NB4 (cell line): ENCODE measurements at regions not wholly inside any gene's neighbourhood (a gene's known extent, or its start where the extent isn't known, plus 50 kb on each side); places are given as distances from the start of the nearest gene placed in this dataset.

Source experiments
- DNase-seq: peaks from one replicate; pipeline ENCODE4 v3.0.0; 2010; ENCODE audit warnings: low read depth
- H3K4me3 ChIP-seq: one replicate; pipeline ENCODE4 v1.5.1; 2011; ENCODE audit warnings: mild to moderate bottlenecking, low read depth, low read length, moderate library complexity
- MYC ChIP-seq: IDR thresholded peaks from 2 replicates; pipeline ENCODE4 v1.6.1; 2011; ENCODE audit warnings: low read depth, low read length
- POLR2A ChIP-seq: IDR thresholded peaks from 2 replicates; pipeline ENCODE4 v1.6.1; 2011; ENCODE audit warnings: mild to moderate bottlenecking; ENCODE audit not compliant: insufficient read length; ENCODE audit errors: extremely low read depth
- TF ChIP-seq, protein P1 (sequence below): IDR thresholded peaks from 2 replicates; pipeline ENCODE4 v1.6.1; 2011; ENCODE audit warnings: low read depth, low read length
- TF ChIP-seq, protein P2 (sequence below): IDR thresholded peaks from one replicate; pipeline ENCODE4 v1.5.1; 2012; ENCODE audit warnings: low read depth, low read length

DNA sequence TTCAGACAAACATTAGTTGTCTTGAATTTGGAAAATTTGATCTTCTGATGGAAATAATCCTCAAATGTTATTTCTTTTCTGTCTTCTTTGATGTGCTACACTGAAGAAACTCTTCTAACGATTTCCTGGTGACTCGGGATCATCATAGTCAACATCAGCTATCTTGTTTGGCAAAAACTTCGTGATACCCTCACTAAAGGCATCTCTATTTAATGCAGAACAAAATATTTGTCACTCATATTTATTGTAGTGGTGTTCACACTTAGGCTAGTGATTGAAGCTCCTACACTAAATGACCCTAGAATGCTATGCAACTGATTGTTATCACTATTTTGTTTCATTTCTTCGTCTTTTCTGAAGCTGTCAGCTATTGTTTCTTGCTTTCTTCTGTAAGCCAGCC lies 334.7 kb upstream of the ZEB2 start:
- DNase-seq: no peak
- H3K4me3 ChIP-seq: no peak overlapping the region
- TF ChIP-seq, protein P1, sequence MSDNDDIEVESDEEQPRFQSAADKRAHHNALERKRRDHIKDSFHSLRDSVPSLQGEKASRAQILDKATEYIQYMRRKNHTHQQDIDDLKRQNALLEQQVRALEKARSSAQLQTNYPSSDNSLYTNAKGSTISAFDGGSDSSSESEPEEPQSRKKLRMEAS: no peak
- TF ChIP-seq, protein P2, sequence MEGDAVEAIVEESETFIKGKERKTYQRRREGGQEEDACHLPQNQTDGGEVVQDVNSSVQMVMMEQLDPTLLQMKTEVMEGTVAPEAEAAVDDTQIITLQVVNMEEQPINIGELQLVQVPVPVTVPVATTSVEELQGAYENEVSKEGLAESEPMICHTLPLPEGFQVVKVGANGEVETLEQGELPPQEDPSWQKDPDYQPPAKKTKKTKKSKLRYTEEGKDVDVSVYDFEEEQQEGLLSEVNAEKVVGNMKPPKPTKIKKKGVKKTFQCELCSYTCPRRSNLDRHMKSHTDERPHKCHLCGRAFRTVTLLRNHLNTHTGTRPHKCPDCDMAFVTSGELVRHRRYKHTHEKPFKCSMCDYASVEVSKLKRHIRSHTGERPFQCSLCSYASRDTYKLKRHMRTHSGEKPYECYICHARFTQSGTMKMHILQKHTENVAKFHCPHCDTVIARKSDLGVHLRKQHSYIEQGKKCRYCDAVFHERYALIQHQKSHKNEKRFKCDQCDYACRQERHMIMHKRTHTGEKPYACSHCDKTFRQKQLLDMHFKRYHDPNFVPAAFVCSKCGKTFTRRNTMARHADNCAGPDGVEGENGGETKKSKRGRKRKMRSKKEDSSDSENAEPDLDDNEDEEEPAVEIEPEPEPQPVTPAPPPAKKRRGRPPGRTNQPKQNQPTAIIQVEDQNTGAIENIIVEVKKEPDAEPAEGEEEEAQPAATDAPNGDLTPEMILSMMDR: no peak
- TF ChIP-seq MYC: no peak
- TF ChIP-seq POLR2A: no peak

DNA sequence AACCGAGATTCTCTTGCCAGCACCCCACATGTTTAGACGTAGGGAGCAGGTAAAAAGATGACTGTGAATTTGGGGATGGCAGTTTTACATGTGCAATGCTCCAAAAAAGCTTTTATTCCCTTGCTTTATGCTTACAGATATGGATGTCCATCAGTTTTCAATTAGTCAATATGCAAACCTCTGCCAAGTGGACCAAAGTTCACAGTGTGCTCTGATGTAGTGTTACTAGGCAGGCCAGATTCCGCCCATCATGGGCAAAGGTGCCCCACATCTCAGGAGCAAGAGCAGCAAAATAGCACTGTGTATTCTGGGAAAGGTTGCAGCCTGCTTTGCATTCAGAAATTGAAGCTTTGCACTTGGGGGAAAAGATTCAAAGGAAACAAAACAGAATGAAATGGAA lies 329.7 kb upstream of the ZEB2 start:
- TF ChIP-seq POLR2A (no peak), MYC (no peak)
- TF ChIP-seq, protein P2: no peak
- TF ChIP-seq, protein P1: no peak
- DNase-seq: no peak
- H3K4me3 ChIP-seq: no peak overlapping the region

GRCh38 chr2:144848423-144848822 lies 328.5 kb upstream of the ZEB2 start:
- no peak for DNase-seq
- TF ChIP-seq POLR2A (no peak), MYC (no peak)
- TF ChIP-seq, protein P1: no peak
- TF ChIP-seq, protein P2: no peak
- no peak overlapping the region for H3K4me3 ChIP-seq

DNA sequence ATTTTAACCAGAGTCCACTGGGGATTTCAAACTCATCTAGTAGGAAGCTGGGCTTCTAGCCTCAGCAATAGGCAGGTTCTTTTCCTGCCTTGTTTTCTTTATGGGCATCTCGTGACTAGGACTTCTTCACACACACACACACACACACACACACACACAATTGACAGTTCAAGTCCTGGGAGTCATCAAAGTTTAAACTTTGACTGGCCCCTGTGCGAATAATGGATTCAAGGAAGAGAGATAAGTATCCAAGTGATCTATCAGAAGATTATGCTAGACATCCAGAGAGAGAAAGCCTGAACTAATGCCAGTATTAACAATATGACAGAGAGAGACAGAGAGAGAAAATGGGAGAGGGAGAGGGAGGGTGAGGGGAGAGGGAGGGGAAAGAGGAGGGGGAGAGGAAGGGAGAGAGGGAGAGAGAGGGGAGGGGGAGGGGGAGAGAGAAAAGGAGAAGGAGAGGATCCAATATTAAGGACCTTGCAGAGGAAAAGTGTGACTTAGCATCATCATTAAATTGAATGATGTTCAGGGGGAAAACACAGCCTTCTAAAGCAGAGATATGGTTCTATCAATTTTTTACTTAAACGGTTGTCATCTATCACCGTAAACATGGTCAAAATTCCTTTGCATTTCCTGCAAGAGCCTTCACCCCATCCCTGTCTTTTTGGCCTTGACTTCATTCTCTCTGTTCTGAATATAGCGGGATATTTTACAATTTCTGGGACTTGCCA lies 327.6 kb upstream of the ZEB2 start:
- DNase-seq: no peak
- no peak overlapping the region for H3K4me3 ChIP-seq
- TF ChIP-seq POLR2A (no peak), MYC (no peak)
- TF ChIP-seq, protein P2: no peak
- TF ChIP-seq, protein P1: no peak

- no peak overlapping the region for H3K4me3 ChIP-seq
- no peak for DNase-seq
- TF ChIP-seq, protein P2: no peak
- TF ChIP-seq MYC (no peak), POLR2A (no peak)
- TF ChIP-seq, protein P1: no peak
Observed at GRCh38 chr2:144836635-144837350, 316.9 kb upstream of the ZEB2 start.
